Uterus (tissue), 2 donors: ENCODE measurements at regions not wholly inside any gene's neighbourhood (a gene's known extent, or its start where the extent isn't known, plus 50 kb on each side); places are given as distances from the start of the nearest gene placed in this dataset.

Source experiments
- CTCF ChIP-seq, 4 experiments: fragments of 200-600 bp in 2 of 4; fragments of 450-650 bp in 2 of 4; sonication (generic) in 2 of 4; IDR thresholded peaks; one replicate each; pipeline ENCODE4 v1.5.1; 2016 to 2019; ENCODE audit warnings: antibody characterized with exemption in 4 of 4, mild to moderate bottlenecking in 2 of 4, moderate library complexity in 1 of 4
- POLR2A ChIP-seq, 2 donors: fragments of 450-650 bp; IDR thresholded peaks; one replicate each; pipeline ENCODE4 v1.6.1; 2016; ENCODE audit warnings: antibody characterized with exemption in 2 of 2, mild to moderate bottlenecking in 1 of 2, moderate library complexity in 1 of 2

- no peak for TF ChIP-seq CTCF (IDR thresholded peaks at IDR 0.05)
- no peak for TF ChIP-seq POLR2A (IDR thresholded peaks at IDR 0.05)
Observed at GRCh38 chr1:5599541-5599940, 392.7 kb downstream of the NPHP4 start.
